Stimulated activated CD4-positive, alpha-beta T cell treated with anti-CD3 and anti-CD28 coated beads, TNF-alpha, amount 100 ng/mL, for 4 hours (primary cell): ENCODE measurements at regions not wholly inside any gene's neighbourhood (a gene's known extent, or its start where the extent isn't known, plus 50 kb on each side); places are given as distances from the start of the nearest gene placed in this dataset.
"Not testable (repeated sequence)": the region's sequence is repeated elsewhere in the genome, so short reads cannot be mapped to it uniquely, and the experiment has no call there.

Source experiments
- DNase-seq, 3 experiments: peaks; one replicate each; pipeline ENCODE4 v3.0.0-alpha.2; 2020; ENCODE audit warnings: low read depth in 3 of 3

DNA sequence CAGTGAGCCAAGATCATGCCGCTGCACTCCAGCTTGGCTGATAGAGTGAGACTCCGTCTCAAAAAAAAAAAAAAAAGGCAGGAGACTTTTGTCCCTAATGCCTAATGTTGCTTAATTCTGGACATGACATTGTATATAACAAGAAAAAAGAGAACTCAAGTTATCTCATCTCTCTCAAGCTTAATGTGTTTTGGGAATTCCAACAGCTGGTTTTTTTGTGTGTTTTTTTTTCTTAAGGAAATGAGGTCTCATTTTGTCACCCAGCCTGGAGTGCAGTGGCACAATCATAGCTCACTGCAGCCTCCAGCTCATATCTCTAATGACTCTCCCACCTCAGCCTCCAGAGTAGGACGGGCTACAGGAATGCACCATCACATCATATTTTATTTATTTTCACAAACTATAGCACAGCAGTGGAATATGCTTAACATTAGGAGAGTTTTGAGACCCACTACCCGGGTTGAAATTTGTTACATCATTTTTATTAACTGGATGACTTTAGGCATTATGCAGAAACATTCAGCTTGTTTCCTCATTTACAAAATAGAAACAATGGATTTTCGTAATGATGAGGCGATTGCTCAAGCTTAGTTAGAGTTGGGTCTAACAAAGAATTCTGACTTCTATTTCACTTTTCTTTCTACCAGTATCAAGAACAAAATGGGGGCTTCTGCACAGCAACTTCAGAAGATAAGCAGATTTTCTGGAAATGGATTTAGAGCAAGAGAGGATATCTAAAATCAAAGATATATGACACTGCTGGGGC is 104.1 kb upstream of the BTN3A2 start:
- no peak for DNase-seq

DNA sequence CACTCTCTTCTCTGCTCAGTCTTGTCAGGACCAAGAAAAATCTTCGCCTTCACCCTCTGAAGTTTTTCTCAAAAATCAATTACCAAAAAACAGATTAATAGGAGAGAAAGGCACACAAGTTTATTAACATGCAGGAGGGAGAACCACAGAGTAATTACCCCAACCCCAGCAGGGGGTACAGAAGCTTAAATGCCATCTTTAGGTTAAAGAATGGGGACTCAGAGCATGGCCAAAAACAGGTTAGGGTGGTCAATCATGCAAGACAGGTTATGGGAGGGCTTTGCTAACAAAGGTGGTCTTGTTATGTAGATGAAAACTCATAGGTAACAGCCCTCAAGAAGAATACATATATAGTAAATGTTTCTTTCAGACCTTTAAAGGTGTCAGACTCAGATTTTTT is 100.5 kb upstream of the BTN3A2 start:
- no peak for DNase-seq

DNA sequence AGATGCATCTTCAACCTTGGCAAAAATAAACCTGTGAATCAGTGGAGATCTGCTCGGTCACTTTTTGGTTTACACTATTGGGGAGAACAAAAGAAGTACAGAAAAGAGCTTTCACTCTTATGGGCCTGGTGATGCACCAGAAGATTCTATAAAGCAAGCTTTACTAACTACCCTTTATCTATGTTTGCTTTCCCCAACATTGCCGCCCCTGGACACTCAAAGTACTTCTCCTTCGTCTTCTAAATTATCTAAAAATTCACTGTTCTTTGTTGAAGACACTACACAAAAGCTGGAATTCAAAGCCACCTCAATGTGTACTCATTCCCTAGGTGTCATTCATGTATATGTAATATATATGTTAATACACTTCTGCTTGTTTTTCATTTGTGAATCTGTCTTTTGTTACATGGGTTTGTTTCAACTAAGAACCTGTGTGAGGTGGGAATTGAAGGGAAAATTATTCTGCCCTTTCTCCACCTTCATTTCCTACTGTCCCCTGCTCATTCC is 97.9 kb upstream of the BTN3A2 start:
- DNase-seq: no peak

DNA sequence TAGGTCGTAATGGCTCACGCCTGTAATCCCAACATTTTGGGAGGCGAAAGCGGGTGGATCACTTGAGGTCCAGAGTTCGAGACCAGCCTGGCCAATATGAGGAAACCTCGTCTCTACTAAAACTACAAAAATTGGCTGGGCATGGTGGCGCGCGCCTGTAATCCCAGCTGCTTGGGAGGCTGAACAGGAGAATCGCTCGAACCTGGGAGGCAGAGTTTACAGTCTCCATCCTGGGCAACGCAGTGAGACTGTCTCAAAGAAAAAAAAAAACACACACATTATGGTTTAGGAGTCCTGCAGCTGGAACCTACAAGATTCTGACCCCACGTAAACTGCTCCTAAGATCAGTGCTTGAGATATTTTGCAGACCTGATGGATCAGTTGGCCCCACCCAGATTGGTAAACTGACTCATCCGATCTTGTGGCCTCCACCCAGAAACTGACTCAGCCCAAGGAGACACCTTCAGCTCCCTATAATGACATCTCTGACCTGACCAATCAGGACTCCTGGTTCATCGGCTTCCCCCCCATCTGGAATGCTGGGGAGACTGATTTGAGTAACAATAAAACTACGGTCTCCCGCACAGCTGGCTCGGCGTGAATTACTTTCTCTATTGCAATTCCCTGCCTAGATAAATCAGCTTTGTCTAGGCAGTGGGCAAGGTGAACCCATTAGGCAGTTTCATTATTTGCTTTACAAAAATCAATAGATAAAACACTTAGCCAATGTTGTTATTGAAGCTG is 96.2 kb upstream of the BTN3A2 start:
- DNase-seq: no peak

DNA sequence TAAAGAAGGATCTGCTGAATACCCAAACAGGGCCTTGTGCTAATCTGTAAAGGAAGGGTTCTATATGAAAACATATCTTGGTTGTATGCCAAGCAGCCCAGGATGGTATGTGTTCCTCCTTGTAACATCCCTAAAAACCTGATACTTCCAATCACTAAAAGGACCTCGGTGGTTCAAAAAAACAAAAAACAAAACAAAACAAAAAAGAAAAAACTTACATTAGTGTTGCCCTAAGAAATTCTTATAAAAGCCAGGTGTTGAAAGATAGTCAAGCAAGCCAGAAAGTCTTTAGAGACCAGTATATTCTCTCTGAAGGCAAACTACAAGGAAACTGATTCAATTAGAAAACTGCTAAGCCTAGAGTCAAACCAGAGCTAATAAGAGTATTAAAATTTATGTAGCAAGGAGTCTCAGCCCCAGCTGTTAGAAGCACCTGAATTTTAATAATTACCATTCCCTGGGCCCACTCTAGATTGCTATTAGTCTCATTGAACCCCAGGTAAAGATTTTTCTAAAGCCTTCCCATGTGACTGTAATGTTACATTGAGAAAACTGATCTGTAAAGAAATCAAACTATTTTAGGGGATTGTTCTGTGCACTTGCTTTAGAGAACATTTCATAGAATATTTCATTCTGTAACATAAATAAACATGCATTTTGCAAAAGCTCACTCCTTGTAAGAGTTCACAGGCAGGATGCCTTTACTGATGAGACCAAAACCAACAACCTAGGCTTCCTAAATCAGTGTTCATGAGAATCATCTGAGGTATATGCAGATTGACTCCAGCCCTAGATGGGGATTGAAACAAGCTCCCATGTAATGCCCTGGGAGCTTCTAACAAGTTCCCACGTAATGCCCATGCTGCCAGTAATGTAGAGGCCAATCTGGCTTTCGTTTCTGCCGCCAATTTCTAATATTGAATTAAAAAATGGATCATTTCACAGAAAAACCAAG is 95.2 kb upstream of the BTN3A2 start:
- no peak for DNase-seq

DNA sequence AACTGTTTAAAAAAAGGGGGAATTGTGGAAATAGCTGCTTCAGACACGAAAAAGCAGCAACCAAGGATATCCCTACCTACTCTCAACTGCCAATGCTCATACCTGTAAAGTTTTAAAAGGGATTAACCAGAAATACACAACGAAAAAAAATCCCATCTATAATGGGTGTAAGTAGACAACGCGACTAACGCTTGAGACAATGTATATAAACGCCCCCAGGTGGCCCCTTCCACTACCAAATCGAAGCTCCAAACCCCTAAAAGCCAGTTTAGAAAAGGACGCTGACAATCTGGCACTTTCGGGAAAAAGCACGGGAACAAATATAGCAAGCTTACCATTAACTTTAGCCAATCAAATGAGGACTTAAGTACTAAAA is 94.5 kb upstream of the BTN3A2 start:
- no peak for DNase-seq

DNA sequence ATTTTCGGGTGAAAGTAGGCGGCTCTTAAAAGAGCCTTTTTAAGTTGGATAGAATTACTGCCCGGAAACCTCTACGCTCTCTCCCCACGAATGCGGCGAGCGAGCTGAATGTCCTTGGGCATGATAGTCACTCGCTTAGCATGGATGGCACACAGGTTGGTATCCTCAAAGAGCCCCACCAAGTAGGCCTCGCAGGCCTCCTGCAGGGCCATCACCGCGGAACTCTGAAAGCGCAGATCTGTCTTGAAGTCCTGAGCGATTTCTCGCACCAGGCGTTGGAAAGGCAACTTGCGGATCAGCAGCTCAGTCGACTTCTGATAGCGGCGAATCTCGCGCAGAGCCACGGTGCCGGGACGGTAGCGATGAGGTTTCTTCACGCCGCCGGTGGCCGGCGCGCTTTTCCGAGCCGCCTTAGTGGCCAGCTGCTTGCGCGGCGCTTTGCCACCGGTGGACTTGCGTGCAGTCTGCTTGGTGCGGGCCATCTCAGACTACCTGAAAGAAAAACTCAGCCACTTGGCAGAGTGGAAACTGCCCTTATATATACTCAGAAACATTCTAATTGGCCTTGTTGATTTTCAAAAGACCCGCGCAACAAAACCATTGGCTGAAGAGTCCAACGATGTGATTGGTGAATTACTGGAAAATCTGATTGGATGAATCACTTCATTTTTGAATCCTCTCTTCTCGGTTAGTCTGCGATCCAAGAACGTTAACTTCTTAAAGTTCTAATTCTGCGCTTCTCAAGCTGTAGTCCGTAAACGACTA is 93.9 kb upstream of the BTN3A2 start:
- DNase-seq: peak; percentile 33 to 71 (median 58)

DNA sequence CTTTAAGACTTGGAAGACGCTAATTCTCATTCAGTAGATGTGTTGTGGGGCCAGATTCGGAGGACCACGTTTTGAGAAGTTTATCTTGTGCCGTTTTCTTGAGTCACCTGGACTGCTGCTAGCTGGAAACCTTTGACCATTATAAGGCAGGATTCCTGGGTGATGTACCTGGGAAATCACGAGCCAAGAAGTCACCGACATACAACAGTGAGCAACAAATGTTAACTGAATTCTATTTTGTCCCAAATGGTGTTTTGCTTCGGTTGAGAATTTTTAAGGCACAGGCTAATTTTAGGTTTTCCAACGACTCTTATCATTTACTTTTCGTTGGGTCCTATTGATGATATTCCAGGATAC is 93.4 kb upstream of the BTN3A2 start:
- no peak for DNase-seq

DNA sequence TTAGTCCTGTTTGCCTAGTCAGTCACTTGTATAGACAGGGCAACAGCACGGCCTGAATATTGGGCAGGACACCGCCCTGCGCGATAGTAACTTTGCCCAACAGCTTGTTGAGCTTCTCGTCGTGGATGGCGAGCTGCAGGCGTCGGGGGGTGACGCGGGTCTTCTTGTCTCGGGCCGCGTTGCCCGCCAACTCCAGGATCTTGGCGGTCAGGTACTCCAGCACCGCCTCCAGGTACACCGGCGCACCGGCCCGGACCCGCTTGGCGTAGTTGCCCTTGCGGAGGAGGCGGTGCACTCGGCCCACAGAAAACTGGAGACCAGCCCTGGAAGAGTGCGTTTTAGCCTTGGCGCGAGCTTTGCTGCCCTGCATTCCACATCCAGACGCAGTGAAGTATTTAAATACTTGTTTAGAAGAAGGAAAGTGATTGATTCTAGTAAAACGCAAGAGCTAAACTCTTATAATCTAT is 92.8 kb upstream of the BTN3A2 start:
- no peak for DNase-seq

DNA sequence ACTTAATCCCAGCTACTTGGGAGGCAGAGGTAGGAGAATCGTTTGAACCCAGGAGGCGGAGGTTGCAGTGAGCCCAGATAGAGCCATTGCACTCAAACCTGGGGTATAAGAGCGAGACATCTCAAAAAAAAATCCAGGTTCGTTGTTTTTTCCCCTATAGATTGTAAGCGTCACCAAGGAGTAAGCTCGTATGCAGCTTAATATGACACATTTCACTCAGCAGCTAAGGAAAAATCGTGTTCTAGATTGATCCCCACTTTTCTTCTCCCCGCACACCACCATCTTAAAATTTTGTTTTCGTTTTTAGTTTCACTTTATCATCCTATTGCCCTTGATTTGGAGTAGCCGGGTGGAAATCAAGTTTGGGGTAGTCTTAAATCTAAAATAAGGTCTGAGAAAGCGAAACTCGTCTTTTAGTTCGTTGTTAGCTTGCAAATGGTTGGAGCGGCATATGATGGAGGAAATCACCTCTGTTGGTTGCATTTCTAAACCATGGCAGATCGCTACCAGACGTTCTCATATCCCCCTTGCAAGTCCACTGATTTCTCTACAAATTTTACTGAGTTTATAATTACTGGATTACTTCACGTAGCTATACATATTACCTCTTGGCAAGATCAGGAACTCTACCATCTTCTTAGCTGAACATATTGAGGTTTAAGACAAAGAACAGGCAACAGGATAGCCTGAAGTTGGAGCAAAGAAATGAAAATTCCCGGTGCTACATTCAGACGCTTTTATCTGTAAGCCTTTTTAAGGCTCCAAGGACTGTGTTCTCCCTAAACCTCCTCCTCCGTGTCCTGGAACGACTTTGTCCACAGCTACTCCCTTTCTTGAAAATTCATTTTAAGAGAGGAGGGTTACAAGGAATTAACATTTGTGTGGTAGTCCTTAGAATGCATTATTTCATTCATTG is 91.1 kb upstream of the BTN3A2 start:
- DNase-seq: no peak

DNA sequence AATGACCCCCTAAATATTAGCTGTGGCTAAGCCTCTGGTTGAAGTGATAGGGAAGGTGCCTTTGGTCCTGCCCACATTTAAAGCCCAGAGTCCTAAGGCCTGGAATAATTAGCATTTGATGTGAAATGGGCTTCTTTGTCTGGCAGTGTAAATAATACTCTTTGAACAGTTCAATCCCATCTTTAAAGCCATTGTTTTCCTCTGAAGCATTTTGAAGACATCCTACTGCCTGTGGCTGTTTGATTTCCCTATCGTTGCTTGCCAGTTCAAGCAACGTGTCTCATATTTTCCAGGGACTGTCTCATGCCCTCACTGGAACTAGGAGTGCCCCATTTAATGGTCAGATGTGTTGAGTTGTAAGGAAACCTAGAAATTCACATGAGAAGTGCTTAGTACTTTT is 89.3 kb upstream of the BTN3A2 start:
- DNase-seq: no peak

DNA sequence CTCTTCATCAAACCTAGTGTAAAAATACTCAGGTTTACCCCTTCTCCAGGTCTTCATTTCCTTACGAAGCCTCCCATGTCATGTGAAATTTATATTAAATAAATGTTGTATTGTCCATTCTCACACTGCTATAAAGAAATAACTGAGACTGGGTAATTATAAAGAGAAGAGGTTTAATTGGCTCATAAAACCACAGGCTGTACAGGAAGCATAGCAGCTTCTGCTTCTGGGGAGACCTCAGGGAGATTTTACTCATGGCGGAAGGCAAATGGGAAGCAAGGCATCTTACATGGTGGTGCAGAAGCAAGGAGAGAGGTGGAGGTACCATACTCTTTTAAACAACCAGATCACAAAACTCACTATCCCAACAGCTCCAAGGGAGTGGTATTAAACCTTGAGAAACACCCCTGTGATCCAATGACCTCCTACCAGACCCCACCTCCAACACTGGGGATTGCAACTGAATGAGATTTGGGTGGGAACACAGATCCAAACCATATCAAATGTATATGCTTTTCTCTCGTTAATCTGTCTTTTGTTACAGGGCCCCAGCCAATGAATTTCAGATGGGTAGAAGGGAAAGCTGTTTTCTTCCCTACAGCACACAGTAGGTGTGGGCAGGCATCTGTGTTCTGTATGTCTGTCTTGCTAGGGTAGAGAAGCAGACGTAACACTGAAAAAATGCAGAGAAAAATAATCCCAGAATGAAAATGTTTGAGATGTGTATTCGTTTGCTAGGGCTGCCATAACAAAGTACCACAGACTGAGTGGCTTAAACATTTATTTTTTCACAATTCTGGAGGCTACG is 88.0 kb upstream of the BTN3A2 start:
- DNase-seq: no peak

DNA sequence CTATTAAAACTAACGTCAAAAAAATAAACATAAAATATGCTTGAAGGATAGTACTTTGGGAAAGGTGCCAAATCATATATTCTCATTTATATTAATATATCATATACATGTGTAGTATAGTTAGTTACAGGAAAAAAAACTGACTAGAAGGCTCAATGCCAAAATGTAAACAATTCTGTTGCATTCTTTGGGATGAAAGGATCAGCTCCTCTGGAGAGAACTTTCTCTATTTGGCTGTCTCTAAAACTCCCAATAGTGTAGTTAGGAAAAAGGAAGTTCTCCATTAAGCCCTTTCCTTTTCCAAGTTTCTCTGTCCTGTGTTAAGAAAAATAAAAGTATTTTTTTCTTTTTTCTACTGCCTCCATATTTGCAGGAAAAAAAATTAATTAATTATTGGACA is 86.5 kb upstream of the BTN3A2 start:
- DNase-seq: no peak

DNA sequence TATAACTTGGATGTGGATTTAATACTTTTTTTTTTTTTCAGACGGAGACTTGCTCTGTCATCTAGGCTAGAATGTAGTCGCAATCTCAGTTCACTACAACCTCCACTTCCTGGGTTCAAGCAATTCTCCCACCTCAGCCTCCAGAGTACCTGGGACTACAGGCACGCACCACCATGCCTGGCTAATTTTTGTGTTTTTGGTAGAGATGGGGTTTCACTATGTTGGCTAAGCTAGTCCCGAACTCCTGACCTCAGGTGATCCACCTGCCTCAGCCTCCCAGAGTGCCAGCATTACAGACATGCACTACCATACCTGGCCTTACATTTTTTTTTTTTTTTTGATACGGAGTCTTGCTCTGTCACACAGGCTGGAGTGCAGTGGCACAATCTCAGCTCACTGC is 85.6 kb upstream of the BTN3A2 start:
- not testable (repeated sequence) for DNase-seq

DNA sequence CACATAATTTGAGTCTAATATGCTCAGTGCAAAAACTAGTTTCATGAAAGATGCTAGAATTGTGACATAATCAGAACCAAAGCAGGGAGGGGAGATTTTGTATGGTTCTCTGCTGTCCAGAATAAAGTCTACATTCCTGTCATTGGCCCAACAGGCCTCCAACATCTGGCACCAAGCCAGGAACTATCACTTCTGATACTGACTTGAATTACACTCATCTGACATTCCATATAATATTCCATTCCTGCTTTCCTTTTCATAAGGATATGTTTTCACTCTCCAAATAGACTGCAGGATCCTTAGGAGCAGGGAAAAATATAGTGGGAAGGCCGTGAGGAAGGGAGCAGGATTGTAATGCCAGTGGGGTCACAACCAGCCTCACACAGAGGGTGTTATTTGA is 84.6 kb upstream of the BTN3A2 start:
- DNase-seq: no peak

DNA sequence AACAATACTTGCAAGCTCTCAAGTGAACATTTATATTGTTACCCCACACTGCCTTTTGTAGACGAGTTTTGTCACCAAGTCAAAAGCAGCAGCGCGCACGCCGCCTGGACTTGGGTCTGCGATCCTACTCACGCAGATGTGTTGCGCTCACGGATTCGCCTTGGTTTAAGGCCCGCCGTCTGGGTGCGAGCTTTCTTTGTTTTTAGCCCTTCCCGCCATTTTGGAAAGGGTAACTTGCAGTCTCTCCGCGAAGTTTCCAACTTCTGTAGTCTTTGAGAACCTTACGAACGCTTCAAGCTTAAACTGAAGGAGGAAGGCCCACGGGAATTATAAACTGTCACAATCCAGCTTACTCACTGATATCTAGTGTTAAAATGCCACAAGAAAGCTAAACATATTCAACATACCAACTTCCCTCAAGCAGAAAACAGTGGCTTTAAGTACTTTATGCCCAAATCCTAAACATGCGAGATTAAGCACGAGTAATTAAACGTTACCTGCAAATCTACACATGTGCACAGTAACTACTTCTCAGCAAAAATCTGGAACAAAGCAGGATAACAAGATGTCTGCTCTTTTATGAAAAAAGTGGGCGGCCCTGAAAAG is 80.4 kb upstream of the BTN3A2 start:
- DNase-seq: peak in 1 of 3 experiments; percentile 24

DNA sequence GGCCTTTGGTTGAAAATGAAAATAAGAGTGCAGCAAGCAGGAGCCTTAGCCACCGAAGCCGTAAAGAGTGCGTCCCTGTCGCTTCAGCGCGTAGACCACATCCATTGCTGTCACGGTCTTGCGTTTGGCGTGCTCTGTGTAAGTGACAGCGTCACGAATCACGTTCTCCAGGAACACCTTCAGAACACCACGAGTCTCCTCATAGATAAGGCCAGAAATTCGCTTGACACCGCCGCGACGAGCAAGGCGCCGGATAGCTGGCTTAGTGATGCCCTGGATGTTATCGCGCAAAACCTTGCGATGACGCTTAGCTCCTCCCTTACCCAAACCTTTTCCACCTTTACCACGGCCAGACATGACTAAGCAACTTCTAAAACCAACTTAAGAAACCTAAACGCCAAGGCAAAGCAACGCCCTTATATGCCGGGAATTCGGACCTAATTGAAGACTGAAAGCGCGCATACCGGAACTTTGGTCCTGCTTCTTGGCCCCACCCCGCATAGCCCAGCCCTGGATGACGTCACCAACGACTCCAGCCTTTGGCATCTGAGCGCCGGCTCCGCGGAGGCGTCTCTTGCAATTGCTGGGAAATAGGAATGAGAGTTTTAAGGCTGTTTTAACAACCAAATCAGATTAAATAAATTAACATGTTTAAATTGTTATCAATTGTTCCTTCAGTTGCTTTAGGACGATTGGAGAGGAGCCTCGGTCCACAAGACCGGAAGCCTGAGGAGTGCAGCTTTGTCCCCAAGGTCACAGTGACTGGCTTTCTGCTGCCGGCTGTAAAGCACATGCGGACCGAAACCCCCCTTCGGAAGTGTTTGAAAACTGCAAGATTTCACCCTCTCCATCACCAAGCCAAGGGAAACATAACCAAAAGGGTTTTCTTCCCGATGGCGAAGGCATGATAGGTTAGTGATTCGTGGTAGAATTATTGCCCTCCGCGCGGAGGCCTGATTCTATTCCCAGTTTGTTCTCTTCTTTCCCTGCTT is 79.6 kb upstream of the BTN3A2 start:
- DNase-seq: peak; percentile 78 to 94 (median 85)
